Stimulated activated CD8-positive, alpha-beta memory T cell treated with anti-CD3 and anti-CD28 coated beads, Interleukin-15, amount 100 ng/mL, for 48 hours (primary cell): ENCODE measurements at regions not wholly inside any gene's neighbourhood (a gene's known extent, or its start where the extent isn't known, plus 50 kb on each side); places are given as distances from the start of the nearest gene placed in this dataset.
"Not testable (repeated sequence)": the region's sequence is repeated elsewhere in the genome, so short reads cannot be mapped to it uniquely, and the experiment has no call there.

Experiments used
- DNase-seq, 2 donors: peaks; one replicate each; pipeline ENCODE4 v3.0.0-alpha.2; 2020; ENCODE audit warnings: low read depth in 2 of 2

DNA sequence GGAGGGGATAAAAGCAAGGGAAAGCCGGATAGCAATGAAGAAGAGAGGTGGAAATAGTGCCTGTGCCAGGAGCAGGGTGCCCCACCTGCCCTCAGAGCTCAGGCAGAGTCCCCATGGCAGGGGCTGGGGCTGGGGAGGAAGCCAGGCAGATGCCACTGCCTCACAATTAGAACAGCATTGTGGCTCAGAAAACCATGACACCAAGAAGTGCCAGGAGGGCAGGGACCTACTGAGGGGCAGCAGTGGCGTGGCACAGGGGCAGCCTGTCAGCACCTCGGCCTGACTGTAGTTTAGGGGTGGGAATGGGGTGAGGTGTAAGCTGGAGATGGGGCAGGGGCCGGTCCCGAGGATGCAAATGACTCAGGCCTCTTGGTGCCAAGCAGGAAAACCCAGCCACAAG lies 532.1 kb upstream of the B3GAT1 start:
- DNase-seq, result no peak

DNA sequence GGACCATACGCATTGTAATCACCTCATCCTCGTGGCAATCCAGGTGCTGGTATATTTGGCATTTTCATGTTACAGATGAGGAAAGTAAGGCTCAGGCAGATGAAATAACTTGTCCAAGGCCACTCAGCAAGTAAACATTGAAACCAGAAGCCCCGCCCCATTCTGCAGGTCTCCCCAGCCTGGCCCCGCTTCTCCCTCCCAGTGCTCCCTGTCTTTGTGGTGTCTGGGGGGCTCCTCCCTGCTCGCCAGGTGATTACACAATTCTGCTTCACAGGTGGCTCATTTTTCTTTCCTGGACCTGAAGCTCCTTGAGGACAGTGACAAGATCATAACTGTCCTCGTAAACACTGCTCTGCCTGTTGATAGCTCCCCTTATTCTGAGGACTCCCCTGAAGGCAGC lies 531.5 kb upstream of the B3GAT1 start:
- DNase-seq, result no peak

- DNase-seq, result no peak
Measured at GRCh38 chr11:134942681-134943080, 530.6 kb upstream of the B3GAT1 start.

DNA sequence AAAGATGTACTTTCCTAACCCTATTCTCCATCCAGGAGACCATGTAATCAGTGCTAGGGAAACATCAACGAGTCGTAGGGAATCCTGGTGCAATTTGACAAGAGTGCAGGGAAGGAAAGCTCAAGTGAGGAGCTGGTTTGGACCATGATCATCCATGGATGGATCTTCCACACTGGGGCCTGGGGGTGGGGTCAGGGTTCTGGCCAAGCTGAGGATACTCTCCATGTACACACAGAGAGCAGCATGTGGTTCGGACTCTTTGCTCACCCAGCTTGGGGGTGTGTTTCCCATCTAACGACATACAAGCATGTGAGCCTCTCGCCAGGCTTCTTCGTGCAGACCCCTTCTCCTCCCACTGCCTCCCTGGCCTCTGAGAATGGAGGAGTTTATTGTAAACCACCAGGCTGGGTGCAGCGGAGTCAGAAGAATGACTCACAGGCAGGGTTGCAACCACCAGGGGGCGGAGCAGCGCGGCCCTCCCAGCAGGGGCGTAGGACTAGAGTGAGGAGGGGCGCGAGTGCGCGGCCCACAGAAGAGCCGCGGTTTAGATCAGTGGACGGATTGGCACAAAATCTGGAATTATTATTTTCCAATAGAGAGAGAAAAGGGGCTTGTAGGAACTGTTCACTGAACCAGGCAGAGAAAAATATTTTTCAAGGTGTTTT lies 530.0 kb upstream of the B3GAT1 start:
- DNase-seq, result not testable (repeated sequence)

GRCh38 chr11:134941326-134941725 lies 529.3 kb upstream of the B3GAT1 start:
- DNase-seq, result no peak

- DNase-seq, result no peak
Measured at GRCh38 chr11:134940441-134941126, 528.5 kb upstream of the B3GAT1 start.

GRCh38 chr11:134939905-134940304 lies 527.9 kb upstream of the B3GAT1 start:
- no peak for DNase-seq

DNA sequence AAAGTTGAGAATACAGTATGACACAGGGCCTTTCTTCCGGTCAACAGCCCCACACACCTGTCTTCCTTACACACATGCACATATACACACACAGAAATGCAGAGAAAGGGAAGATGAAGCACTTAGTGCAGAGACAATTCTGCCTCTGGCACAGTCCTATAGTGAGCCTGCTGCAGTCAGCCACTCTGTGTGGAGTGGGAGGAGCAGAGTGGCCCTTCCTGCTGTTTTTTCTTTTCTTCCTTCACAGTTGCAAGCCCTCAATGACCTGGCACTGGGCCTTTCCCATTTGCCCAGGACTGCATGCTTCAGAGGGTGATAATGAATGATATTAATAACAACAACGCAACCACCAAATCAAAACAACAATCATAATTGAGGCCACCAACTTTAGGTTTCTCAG lies 527.0 kb upstream of the B3GAT1 start:
- DNase-seq, result no peak

DNA sequence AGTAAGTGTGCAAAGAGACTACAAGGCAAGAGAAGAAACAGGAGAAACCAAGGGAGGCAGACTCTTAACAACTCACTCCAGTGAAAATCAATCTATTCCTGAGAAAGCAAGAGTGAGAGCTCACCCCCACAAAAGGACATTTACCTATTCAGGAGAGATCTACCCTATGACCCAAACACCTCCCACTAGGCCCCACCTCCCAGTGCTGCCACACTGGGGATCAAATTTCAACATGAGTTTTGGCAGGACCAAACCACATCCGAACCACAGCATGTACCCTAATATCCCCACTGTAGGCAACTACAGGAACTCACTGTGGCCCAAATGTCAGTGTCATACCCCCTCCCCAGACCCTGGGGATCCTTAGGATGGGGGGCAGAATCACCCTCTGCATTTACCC lies 526.2 kb upstream of the B3GAT1 start:
- DNase-seq, result no peak

DNA sequence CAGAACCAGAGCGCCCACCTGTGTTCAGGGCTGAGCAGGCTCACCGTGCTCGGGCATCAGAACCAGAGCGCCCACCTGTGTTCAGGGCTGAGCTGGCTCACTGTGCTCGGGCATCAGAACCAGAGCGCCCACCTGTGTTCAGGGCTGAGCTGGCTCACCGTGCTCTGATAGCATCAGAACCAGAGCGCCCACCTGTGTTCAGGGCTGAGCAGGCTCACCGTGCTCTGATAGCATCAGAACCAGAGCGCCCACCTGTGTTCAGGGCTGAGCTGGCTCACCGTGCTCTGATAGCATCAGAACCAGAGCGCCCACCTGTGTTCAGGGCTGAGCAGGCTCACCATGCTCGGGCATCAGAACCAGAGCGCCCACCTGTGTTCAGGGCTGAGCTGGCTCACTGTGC lies 525.2 kb upstream of the B3GAT1 start:
- DNase-seq, result not testable (repeated sequence)

DNA sequence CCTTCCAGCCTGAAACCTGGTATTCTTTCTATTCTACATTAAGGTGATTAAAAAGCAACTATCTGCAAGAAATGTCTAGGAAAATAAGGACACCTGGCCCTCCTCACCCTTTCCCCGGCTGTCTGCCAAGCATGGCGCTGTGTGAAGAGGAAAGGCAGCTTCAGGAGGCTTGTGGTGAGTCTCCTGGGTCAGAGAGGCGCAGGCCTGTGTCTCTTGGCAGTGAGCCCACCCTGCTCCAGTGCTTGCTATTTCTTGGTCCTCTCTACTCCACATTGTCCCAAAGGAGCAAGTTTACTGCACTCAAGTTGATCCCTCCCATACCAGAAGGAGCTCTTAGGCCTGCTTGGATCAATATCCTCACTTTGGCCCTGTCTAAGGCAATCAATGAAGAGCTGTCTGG lies 520.7 kb upstream of the B3GAT1 start:
- DNase-seq, result no peak

GRCh38 chr11:134925432-134925831 lies 513.4 kb upstream of the B3GAT1 start:
- no peak for DNase-seq

GRCh38 chr11:134923441-134923840 lies 511.4 kb upstream of the B3GAT1 start:
- no peak for DNase-seq

- DNase-seq, result no peak
Measured at GRCh38 chr11:134921938-134922337, 509.9 kb upstream of the B3GAT1 start.

DNA sequence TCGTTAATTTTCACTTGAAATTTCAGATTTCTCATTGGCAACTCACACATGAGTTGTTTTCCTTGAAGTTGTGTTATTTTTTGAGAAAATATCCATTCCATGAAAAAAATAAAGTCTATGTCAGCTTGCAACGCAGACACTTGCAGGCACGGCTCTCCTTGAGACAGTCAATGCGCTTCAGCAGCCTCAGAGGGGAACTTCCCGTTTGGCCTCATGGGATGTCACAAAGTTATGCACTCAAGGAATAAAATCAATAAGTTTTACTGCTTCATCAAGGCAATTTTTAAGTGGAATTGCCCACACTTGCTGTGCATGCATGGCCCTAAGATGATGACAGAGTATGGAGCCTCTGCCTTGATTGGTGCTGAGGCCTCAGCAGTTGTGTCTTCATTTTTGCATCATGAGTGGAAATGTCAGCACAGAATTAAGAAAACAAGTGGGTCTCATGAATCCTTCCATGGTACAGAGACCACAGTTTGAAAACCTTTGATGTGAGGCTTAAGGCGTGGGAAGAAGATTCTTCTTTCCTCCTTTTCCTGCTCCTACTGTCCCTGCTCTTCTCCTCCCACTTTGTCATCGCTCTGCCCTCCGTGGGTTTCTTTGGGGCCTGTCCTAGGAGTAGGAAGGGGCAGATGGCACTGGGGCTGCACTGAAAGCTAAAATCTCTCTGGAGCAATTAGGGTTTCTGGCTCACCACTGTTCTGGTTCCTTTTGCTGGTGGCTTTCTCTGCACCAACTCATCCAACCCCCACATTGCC lies 509.0 kb upstream of the B3GAT1 start:
- no peak for DNase-seq

GRCh38 chr11:134916421-134917213 lies 504.6 kb upstream of the B3GAT1 start:
- DNase-seq, result no peak

GRCh38 chr11:134915881-134916280 lies 503.8 kb upstream of the B3GAT1 start:
- no peak for DNase-seq

DNA sequence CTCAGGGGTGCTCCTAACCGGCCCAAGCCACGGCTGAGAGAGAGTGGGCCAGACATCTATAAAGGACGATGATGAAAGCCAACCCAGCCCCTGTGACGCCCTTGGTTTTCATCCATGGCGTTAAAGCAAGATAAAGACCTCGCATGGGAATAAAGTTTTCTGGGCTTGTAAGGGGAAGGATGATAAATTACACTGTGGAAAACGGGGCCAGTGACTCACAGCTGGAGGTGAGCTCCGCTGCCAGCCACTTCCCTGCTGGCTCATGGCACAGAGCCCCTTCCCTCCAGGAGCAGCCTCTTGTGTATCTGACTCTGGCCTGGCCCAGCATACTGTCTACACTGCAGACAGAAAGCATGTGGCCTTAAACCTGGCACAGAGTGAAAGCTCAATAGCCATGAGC lies 503.2 kb upstream of the B3GAT1 start:
- DNase-seq, result no peak

GRCh38 chr11:134913999-134914590 lies 502.1 kb upstream of the B3GAT1 start:
- DNase-seq, result no peak

- DNase-seq, result no peak
Measured at GRCh38 chr11:134913391-134913790, 501.3 kb upstream of the B3GAT1 start.

DNA sequence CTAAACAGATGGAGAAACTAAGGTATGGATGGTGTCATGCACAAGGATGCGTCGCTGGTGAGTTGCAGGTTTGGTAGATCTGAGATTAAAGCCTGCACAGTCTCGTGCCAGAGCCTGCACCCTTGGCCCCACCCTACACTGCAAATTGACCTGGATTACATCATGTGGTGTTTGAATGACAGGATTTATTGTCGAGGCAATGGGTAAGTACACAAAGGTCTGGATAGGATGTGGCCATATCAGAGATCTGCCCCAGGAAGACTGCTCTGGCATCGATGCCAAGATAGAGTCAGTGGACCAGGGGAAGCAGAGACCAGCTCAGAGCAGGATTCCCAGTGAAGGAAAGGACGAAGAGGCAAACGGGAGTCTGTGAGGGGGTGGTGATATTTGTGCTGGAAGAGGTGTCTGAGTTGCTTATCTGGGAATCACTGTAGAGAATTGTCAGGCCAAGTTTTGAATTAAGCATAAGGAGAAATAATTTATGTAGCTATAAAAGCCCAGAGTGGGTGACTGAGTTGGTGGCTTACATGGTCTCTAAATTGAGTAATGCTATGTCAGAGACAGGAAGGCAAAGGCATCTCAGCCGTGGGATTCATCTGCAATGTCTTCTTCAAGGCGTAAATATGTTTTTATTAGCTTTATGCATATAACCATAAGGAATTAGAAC lies 499.6 kb upstream of the B3GAT1 start:
- DNase-seq, result no peak
